ENCODE measurements at regions not wholly inside any gene's neighbourhood (a gene's known extent, or its start where the extent isn't known, plus 50 kb on each side); places are given as distances from the start of the nearest gene placed in this dataset.

- DNase-seq: no peak
Measured at GRCh38 chr11:70574725-70575347, 176.5 kb downstream of the CTTN start.

- no peak for DNase-seq
Measured at GRCh38 chr11:70575396-70576060, 177.2 kb downstream of the CTTN start.

GRCh38 chr11:70577258-70577603 lies 178.9 kb downstream of the CTTN start:
- DNase-seq: no peak

- no peak for DNase-seq
Measured at GRCh38 chr11:70577948-70578347, 179.6 kb downstream of the CTTN start.

GRCh38 chr11:70578371-70578770 lies 180.0 kb downstream of the CTTN start:
- DNase-seq: no peak

GRCh38 chr11:70578831-70579230 lies 180.5 kb downstream of the CTTN start:
- no peak for DNase-seq

GRCh38 chr11:70579316-70579955 lies 181.1 kb downstream of the CTTN start:
- no peak for DNase-seq

GRCh38 chr11:70580036-70580805 lies 181.9 kb downstream of the CTTN start:
- DNase-seq: no peak

- DNase-seq: no peak
Measured at GRCh38 chr11:70581991-70582885, 183.9 kb downstream of the CTTN start.

- DNase-seq: no peak
Measured at GRCh38 chr11:70582886-70583641, 184.7 kb downstream of the CTTN start.

GRCh38 chr11:70583781-70584218 lies 185.5 kb downstream of the CTTN start:
- no peak for DNase-seq

- no peak for DNase-seq
Measured at GRCh38 chr11:70584498-70585235, 186.3 kb downstream of the CTTN start.

GRCh38 chr11:70585236-70585545 lies 186.9 kb downstream of the CTTN start:
- no peak for DNase-seq

- no peak for DNase-seq
Measured at GRCh38 chr11:70586261-70587074, 188.1 kb downstream of the CTTN start.

GRCh38 chr11:70587075-70587389 lies 188.7 kb downstream of the CTTN start:
- DNase-seq: no peak

GRCh38 chr11:70590356-70590991 lies 192.1 kb downstream of the CTTN start:
- no peak for DNase-seq

GRCh38 chr11:70592641-70593165 lies 194.4 kb downstream of the CTTN start:
- DNase-seq: no peak

GRCh38 chr11:70593446-70593983 lies 195.2 kb downstream of the CTTN start:
- DNase-seq: no peak

GRCh38 chr11:70594031-70594430 lies 195.7 kb downstream of the CTTN start:
- no peak for DNase-seq

Data from effector CD8-positive, alpha-beta T cell (primary cell).